Kidney (tissue), 13 donors: ENCODE measurements at regions not wholly inside any gene's neighbourhood (a gene's known extent, or its start where the extent isn't known, plus 50 kb on each side); places are given as distances from the start of the nearest gene placed in this dataset.
A peak's percentile ranks its signal among the peaks of the same experiment; 100 is the strongest.

Experiments used
- DNase-seq, 5 donors: peaks; one replicate each; pipeline ENCODE4 v3.0.0-alpha.2; 2013 to 2020
- FAIRE-seq: peaks from 2 replicates; lab custom pipeline; 2012; peaks lifted over from hg19 to GRCh38; lab: Jason Lieb, UNC
- H3K27ac ChIP-seq, 2 donors: one replicate each; pipeline ENCODE4 v1.7.0; 2013; ENCODE audit warnings: low read depth in 2 of 2, low read length in 2 of 2, inconsistent platforms in 1 of 2
- H3K27me3 ChIP-seq: one replicate; pipeline ENCODE4 v1.7.1; 2013; ENCODE audit warnings: low read length, inconsistent platforms; ENCODE audit not compliant: control insufficient read depth, insufficient read depth
- H3K36me3 ChIP-seq, 3 donors: one replicate each; pipeline versions ENCODE4 v1.7.0 to v1.7.1; 2013; ENCODE audit warnings: low read length in 3 of 3, control low read depth in 1 of 3, inconsistent platforms in 1 of 3; ENCODE audit not compliant: insufficient read depth in 3 of 3, control insufficient read depth in 2 of 3
- H3K4me1 ChIP-seq, 3 donors: one replicate each; pipeline versions ENCODE4 v1.7.0 to v1.7.1; 2013; ENCODE audit warnings: low read length in 3 of 3, inconsistent platforms in 1 of 3, low read depth in 1 of 3; ENCODE audit not compliant: control insufficient read depth in 2 of 3, insufficient read depth in 2 of 3
- H3K4me3 ChIP-seq, 3 donors: one replicate each; pipeline versions ENCODE4 v1.7.0 to v1.8.1; 2013; ENCODE audit warnings: low read length in 3 of 3, control low read depth in 1 of 3, inconsistent platforms in 1 of 3
- H3K9ac ChIP-seq, 3 donors: one replicate each; pipeline versions ENCODE4 v1.7.0 to v1.7.1; 2013; ENCODE audit warnings: low read length in 3 of 3, control low read depth in 1 of 3, inconsistent platforms in 1 of 3
- H3K9me3 ChIP-seq, 3 donors: one replicate each; pipeline versions ENCODE4 v1.7.0 to v1.7.1; 2013; ENCODE audit warnings: low read length in 3 of 3, control low read depth in 1 of 3, inconsistent platforms in 1 of 3; ENCODE audit not compliant: control insufficient read depth in 2 of 3, insufficient read depth in 1 of 3
- intact Hi-C: fragments of 100-400 bp; cut with DNase I; formaldehyde crosslinking; loops from one replicate; pipeline ENCODE4 v1.11.1; 2022
- TF ChIP-seq, protein P1 (sequence below): IDR thresholded peaks from 3 replicates; pipeline ENCODE4 v1.5.1; 2012; ENCODE audit warnings: mild to moderate bottlenecking, moderate library complexity, borderline replicate concordance; ENCODE audit not compliant: insufficient read depth; ENCODE audit errors: extremely low read depth
- donor health status: control.
- donor health status: control.
- donor health status: control.
- donor health status: control.
- donor health status: control.
- donor health status: DM: yes; HTN: yes; CAD: no.
- donor health status: Normal renal cell carcinoma (clear cell type).

DNA sequence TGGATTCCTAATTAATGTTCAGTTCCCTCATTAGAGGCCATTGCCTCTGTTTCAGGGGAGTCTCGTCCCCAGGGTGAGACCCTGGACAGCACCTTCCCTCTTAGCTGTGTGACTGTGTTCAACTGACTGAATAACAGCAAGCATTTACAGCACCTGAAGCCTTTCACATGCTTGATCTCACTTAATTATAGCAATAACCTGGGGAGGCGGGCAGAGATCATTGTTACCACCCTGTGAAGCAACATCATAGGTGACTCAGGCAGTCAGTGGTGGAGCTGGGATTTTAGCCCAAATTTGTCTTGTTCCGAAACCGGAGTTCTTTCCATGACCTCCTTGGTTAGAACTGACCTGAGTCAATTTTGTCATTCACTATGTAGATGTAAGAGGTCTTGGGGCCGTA, 105.2 kb upstream of the RAD23B start:
- no peak overlapping the region for H3K9ac ChIP-seq
- no peak overlapping the region for H3K4me3 ChIP-seq
- no peaks in the 10 kb centered on the region for H3K27me3 ChIP-seq
- peak in 1 of 5 donors; percentile 14 for DNase-seq
- H3K36me3 ChIP-seq, result no peaks in the 10 kb centered on the region
- H3K27ac ChIP-seq, result no peak overlapping the region
- TF ChIP-seq, protein P1, sequence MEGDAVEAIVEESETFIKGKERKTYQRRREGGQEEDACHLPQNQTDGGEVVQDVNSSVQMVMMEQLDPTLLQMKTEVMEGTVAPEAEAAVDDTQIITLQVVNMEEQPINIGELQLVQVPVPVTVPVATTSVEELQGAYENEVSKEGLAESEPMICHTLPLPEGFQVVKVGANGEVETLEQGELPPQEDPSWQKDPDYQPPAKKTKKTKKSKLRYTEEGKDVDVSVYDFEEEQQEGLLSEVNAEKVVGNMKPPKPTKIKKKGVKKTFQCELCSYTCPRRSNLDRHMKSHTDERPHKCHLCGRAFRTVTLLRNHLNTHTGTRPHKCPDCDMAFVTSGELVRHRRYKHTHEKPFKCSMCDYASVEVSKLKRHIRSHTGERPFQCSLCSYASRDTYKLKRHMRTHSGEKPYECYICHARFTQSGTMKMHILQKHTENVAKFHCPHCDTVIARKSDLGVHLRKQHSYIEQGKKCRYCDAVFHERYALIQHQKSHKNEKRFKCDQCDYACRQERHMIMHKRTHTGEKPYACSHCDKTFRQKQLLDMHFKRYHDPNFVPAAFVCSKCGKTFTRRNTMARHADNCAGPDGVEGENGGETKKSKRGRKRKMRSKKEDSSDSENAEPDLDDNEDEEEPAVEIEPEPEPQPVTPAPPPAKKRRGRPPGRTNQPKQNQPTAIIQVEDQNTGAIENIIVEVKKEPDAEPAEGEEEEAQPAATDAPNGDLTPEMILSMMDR, result no peak
- intact Hi-C loops, result no loop called here
- FAIRE-seq, result no peak
- no peaks in the 10 kb centered on the region for H3K4me1 ChIP-seq
- H3K9me3 ChIP-seq, result no peaks in the 10 kb centered on the region

DNA sequence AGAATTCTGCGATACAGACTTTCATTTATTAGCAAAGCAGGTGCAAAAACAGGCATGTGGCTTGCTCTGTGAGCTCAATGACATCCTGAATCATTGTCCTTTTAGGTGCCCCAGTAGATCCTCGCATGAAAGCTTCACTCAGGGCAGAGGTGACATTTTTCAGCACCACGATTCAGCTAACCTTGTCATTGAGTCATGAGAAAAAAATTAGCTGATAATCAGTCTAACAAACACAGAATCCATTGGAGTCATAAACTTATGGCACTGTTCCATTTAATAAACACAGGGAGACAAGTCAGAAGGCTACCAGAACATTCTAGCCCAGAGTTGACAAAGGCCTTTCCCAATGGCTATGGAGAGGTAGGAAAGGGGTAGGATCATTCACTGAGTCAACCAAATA, 104.8 kb upstream of the RAD23B start:
- TF ChIP-seq, protein P1, result no peak
- DNase-seq (no peak), FAIRE-seq (no peak)
- Histone ChIP-seq H3K27me3 (no peaks in the 10 kb centered on the region), H3K36me3 (no peaks in the 10 kb centered on the region), H3K27ac (no peak overlapping the region), H3K4me1 (no peaks in the 10 kb centered on the region), H3K9me3 (peaks cover 0 to 4% (median 0%) of the 10 kb centered on the region in 3 donors), H3K4me3 (no peak overlapping the region), H3K9ac (no peak overlapping the region)
- intact Hi-C loops, result no loop called here

DNA sequence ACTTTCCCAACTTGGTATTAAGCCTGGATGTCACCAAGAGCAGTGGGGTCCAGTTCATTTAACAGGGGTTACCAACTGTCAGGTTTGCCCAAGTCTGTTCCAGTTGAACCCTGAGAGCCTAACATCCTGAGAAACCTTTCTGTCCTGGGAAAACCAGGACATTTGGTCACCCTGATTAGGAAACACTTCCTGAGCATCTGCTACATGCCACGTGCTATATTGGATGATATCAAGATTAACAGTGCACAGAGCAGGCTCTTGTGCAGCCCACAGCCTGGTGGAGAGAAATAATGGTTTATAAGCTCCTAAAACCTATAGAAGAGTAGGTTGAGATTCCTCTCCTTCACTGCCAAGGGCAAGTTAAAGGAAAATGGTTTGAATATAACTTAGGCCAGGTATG, 102.9 kb upstream of the RAD23B start:
- Histone ChIP-seq H3K36me3 (no peaks in the 10 kb centered on the region), H3K27me3 (no peaks in the 10 kb centered on the region), H3K4me3 (no peak overlapping the region), H3K27ac (no peak overlapping the region), H3K4me1 (no peaks in the 10 kb centered on the region), H3K9ac (no peak overlapping the region), H3K9me3 (peaks cover 0 to 5% (median 0%) of the 10 kb centered on the region in 3 donors)
- FAIRE-seq (no peak), DNase-seq (no peak)
- intact Hi-C loops, result no loop called here
- TF ChIP-seq, protein P1, result no peak

DNA sequence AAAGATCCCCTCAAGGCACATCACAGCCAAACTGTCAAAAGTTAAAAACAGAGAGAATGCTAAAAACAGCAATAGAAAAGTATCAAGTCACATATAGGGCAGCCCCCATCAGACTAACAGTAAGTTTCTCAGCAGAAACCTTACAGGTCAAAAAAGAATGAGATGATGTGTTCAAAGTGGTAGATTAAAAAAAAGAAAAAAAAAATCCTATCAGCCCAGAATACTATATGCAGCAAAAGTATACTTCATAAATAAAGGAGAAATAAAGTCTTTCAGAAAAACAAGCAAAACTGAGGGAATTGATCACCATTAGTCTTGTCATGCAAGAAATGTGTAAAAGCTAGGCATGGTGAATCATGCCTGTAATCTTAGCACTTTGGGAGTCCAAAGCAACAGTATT, 99.9 kb upstream of the RAD23B start:
- no peak for FAIRE-seq
- H3K27ac ChIP-seq, result no peak overlapping the region
- H3K9me3 ChIP-seq, result peaks cover 0 to 5% (median 0%) of the 10 kb centered on the region in 3 donors
- TF ChIP-seq, protein P1, result no peak
- no peak overlapping the region for H3K9ac ChIP-seq
- H3K36me3 ChIP-seq, result no peaks in the 10 kb centered on the region
- intact Hi-C loops, result no loop called here
- no peak for DNase-seq
- H3K4me1 ChIP-seq, result no peaks in the 10 kb centered on the region
- no peaks in the 10 kb centered on the region for H3K27me3 ChIP-seq
- no peak overlapping the region for H3K4me3 ChIP-seq
